K562 (cell line): ENCODE measurements at regions not wholly inside any gene's neighbourhood (a gene's known extent, or its start where the extent isn't known, plus 50 kb on each side); places are given as distances from the start of the nearest gene placed in this dataset.

Experiments
- DDX20 ChIP-seq: fragments of 450-650 bp; IDR thresholded peaks from 2 replicates; pipeline ENCODE4 v1.6.1; 2016; ENCODE audit warnings: missing genetic modification characterization, low read depth, mild to moderate bottlenecking, missing compliant biosample characterization, moderate library complexity
- ELF2 ChIP-seq: fragments of 250-450 bp; sonication (Bioruptor Pico); IDR thresholded peaks from 2 replicates; pipeline ENCODE4 v1.5.0; 2021; ENCODE audit warnings: mild to moderate bottlenecking
- MYNN ChIP-seq, 2 experiments: sonication (generic); formaldehyde crosslinking in 1 of 2; IDR thresholded peaks; 2 replicates each; pipeline versions ENCODE4 v1.5.0 to v1.6.1; 2016 to 2020; ENCODE audit warnings: antibody characterized with exemption in 1 of 2, missing genetic modification reagents in 1 of 2
- PBX2 ChIP-seq, 2 experiments: IDR thresholded peaks in 1 of 2; conservative IDR thresholded peaks in 1 of 2; 2 replicates each; pipeline ENCODE4 v1.6.1; 2016; ENCODE audit warnings: low read depth in 2 of 2, mild to moderate bottlenecking in 1 of 2, missing compliant biosample characterization in 1 of 2, missing genetic modification characterization in 1 of 2, moderate library complexity in 1 of 2
- POLR2A ChIP-seq: fragments of 450-650 bp; conservative IDR thresholded peaks from 2 replicates; pipeline ENCODE4 v1.6.1; 2016
- SIN3A ChIP-seq, 2 experiments: fragments of 150-350 bp in 1 of 2; IDR thresholded peaks; 2 replicates each; pipeline ENCODE4 v1.6.1; 2011 to 2016; ENCODE audit warnings: borderline replicate concordance in 2 of 2, low read depth in 2 of 2, low read length in 2 of 2, mild to moderate bottlenecking in 2 of 2, moderate library complexity in 2 of 2; ENCODE audit not compliant: control insufficient read depth in 1 of 2
- TOE1 ChIP-seq, 2 experiments: fragments of 450-650 bp in 1 of 2; sonication (generic) in 1 of 2; formaldehyde crosslinking in 1 of 2; IDR thresholded peaks; 2 replicates each; pipeline versions ENCODE4 v1.7.1 to v1.8.0; 2016 to 2022; ENCODE audit warnings: borderline replicate concordance in 2 of 2, mild to moderate bottlenecking in 2 of 2, antibody characterized with exemption in 1 of 2, inconsistent platforms in 1 of 2, low read depth in 1 of 2, missing genetic modification reagents in 1 of 2, moderate library complexity in 1 of 2

GRCh38 chr2:176656776-176657140, 387.5 kb downstream of the MTX2 start:
- no peak for TF ChIP-seq SIN3A (IDR thresholded peaks at IDR 0.05; ENCODE audit: borderline replicate concordance in 2 of 2, control insufficient read depth in 1 of 2, low read depth in 2 of 2, low read length in 2 of 2)
- no peak for TF ChIP-seq DDX20
- no peak for TF ChIP-seq PBX2 (CRISPR knock-in tag; IDR thresholded peaks at IDR 0.05; ENCODE audit: low read depth)
- no peak for TF ChIP-seq PBX2 (tag; conservative IDR thresholded peaks at IDR 0.05; ENCODE audit: low read depth)
- TF ChIP-seq POLR2A = no peak
- no peak for TF ChIP-seq TOE1 (IDR thresholded peaks at IDR 0.05; ENCODE audit: borderline replicate concordance)
- TF ChIP-seq TOE1 (CRISPR knock-in tag; IDR thresholded peaks at IDR 0.05; ENCODE audit: borderline replicate concordance, low read depth) = no peak
- no peak for TF ChIP-seq MYNN (IDR thresholded peaks at IDR 0.05)
- TF ChIP-seq MYNN (CRISPR knock-in tag; IDR thresholded peaks at IDR 0.05) = no peak
- TF ChIP-seq ELF2 (CRISPR knock-in tag) = no peak
